ENCODE measurements at regions not wholly inside any gene's neighbourhood (a gene's known extent, or its start where the extent isn't known, plus 50 kb on each side); places are given as distances from the start of the nearest gene placed in this dataset.

- no peak for DNase-seq (ENCODE audit: unreplicated experiment)
- no peaks in the 10 kb centered on the region for H3K27me3 Mint-ChIP-seq (ENCODE audit: insufficient read depth, unreplicated experiment)
- POLR2A ChIA-PET: interaction anchor here (1.4 kb wide), 1 partner anchor 15 kb away, joined by 5 read pairs; no protein-coding TSS in a partner anchor
- H3K27ac Mint-ChIP-seq (ENCODE audit: low read depth, unreplicated experiment): no peak overlapping the region
- no peaks in the 10 kb centered on the region for H3K36me3 Mint-ChIP-seq (ENCODE audit: insufficient read depth, unreplicated experiment)
- H3K4me1 Mint-ChIP-seq (ENCODE audit: insufficient read depth, unreplicated experiment): peaks cover 7% of the 10 kb centered on the region
- H3K4me3 Mint-ChIP-seq (ENCODE audit: unreplicated experiment): no peak overlapping the region
- no peak for TF ChIP-seq CTCF (IDR thresholded peaks at IDR 0.05; ENCODE audit: unreplicated experiment)
- BruUV-seq (replicated peaks): no TSS peak
- H3K9me3 Mint-ChIP-seq (ENCODE audit: unreplicated experiment): no peaks in the 10 kb centered on the region
- CTCF ChIA-PET: interaction anchor here (0.6 to 1.7 kb wide), 2 partner anchors 8 to 89 kb away, joined by 4 read pairs; no protein-coding TSS in a partner anchor
- intact Hi-C loops (cut with micrococcal nuclease): no loop called here
These were observed 187.9 kb upstream of the EGFLAM start for GRCh38 chr5:38070304-38070950.

GRCh38 chr5:38069360-38069759, 189.0 kb upstream of the EGFLAM start:
- H3K4me3 Mint-ChIP-seq (ENCODE audit: unreplicated experiment): no peak overlapping the region
- no peaks in the 10 kb centered on the region for H3K9me3 Mint-ChIP-seq (ENCODE audit: unreplicated experiment)
- TF ChIP-seq CTCF (IDR thresholded peaks at IDR 0.05; ENCODE audit: unreplicated experiment): no peak
- CTCF ChIA-PET: interaction anchor here (0.7 to 1.7 kb wide), 3 partner anchors 9 to 101 kb away, joined by 3 to 4 read pairs (median 3); no protein-coding TSS in a partner anchor
- peaks cover 7% of the 10 kb centered on the region for H3K4me1 Mint-ChIP-seq (ENCODE audit: insufficient read depth, unreplicated experiment)
- peak; percentile 17 for DNase-seq (ENCODE audit: unreplicated experiment)
- POLR2A ChIA-PET: interaction anchor here (0.7 to 2.9 kb wide), 3 partner anchors 12 to 142 kb away, joined by 3 to 7 read pairs (median 5); no protein-coding TSS in a partner anchor
- BruUV-seq (replicated peaks): no TSS peak
- H3K36me3 Mint-ChIP-seq (ENCODE audit: insufficient read depth, unreplicated experiment): no peaks in the 10 kb centered on the region
- intact Hi-C loops (cut with micrococcal nuclease): no loop called here
- no peaks in the 10 kb centered on the region for H3K27me3 Mint-ChIP-seq (ENCODE audit: insufficient read depth, unreplicated experiment)
- no peak overlapping the region for H3K27ac Mint-ChIP-seq (ENCODE audit: low read depth, unreplicated experiment)

- no peak overlapping the region for H3K27ac Mint-ChIP-seq (ENCODE audit: low read depth, unreplicated experiment)
- H3K4me1 Mint-ChIP-seq (ENCODE audit: insufficient read depth, unreplicated experiment): peaks cover 12% of the 10 kb centered on the region
- DNase-seq (ENCODE audit: unreplicated experiment): peak; percentile 23
- H3K4me3 Mint-ChIP-seq (ENCODE audit: unreplicated experiment): no peak overlapping the region
- no TSS peak for BruUV-seq (replicated peaks)
- ChIA-PET POLR2A (interaction anchor here (0.6 kb wide), 1 partner anchor 1454 kb away, joined by 4 read pairs; no protein-coding TSS in a partner anchor), CTCF (interaction anchor here (0.9 to 1.0 kb wide), 2 partner anchors 21 to 133 kb away, joined by 4 to 5 read pairs; no protein-coding TSS in a partner anchor)
- H3K36me3 Mint-ChIP-seq (ENCODE audit: insufficient read depth, unreplicated experiment): no peaks in the 10 kb centered on the region
- no peaks in the 10 kb centered on the region for H3K27me3 Mint-ChIP-seq (ENCODE audit: insufficient read depth, unreplicated experiment)
- H3K9me3 Mint-ChIP-seq (ENCODE audit: unreplicated experiment): no peaks in the 10 kb centered on the region
- TF ChIP-seq CTCF (IDR thresholded peaks at IDR 0.05; ENCODE audit: unreplicated experiment): no peak
- intact Hi-C loops (cut with micrococcal nuclease): no loop called here
These were observed 198.0 kb upstream of the EGFLAM start for GRCh38 chr5:38060354-38060753.

GRCh38 chr5:38059876-38060275, 198.5 kb upstream of the EGFLAM start:
- H3K4me1 Mint-ChIP-seq (ENCODE audit: insufficient read depth, unreplicated experiment): peaks cover 12% of the 10 kb centered on the region
- DNase-seq (ENCODE audit: unreplicated experiment): no peak
- no peaks in the 10 kb centered on the region for H3K9me3 Mint-ChIP-seq (ENCODE audit: unreplicated experiment)
- no peak overlapping the region for H3K4me3 Mint-ChIP-seq (ENCODE audit: unreplicated experiment)
- no peak overlapping the region for H3K27ac Mint-ChIP-seq (ENCODE audit: low read depth, unreplicated experiment)
- H3K27me3 Mint-ChIP-seq (ENCODE audit: insufficient read depth, unreplicated experiment): no peaks in the 10 kb centered on the region
- CTCF ChIA-PET: interaction anchor here (0.9 to 1.0 kb wide), 2 partner anchors 20 to 134 kb away, joined by 4 to 5 read pairs; no protein-coding TSS in a partner anchor
- intact Hi-C loops (cut with micrococcal nuclease): no loop called here
- BruUV-seq (replicated peaks): no TSS peak
- TF ChIP-seq CTCF (IDR thresholded peaks at IDR 0.05; ENCODE audit: unreplicated experiment): no peak
- POLR2A ChIA-PET: no interaction called here
- H3K36me3 Mint-ChIP-seq (ENCODE audit: insufficient read depth, unreplicated experiment): no peaks in the 10 kb centered on the region
